Upper lobe of left lung (tissue), 6 donors: ENCODE measurements at regions not wholly inside any gene's neighbourhood (a gene's known extent, or its start where the extent isn't known, plus 50 kb on each side); places are given as distances from the start of the nearest gene placed in this dataset.
A peak's percentile ranks its signal among the peaks of the same experiment; 100 is the strongest.

ENCODE experiments used
- ATAC-seq, 2 donors: fragments of 200-7000 bp; cut with Tn5 transposase; one replicate each; pipeline ENCODE4 v1.9.1; 2022; ENCODE audit warnings: mild to moderate bottlenecking in 2 of 2, moderate library complexity in 2 of 2; ENCODE audit not compliant: low FRiP score in 2 of 2
- DNase-seq, 2 donors: peaks; one replicate each; pipeline ENCODE4 v3.0.0-alpha.2; 2019 to 2020
- H3K27ac ChIP-seq, 4 donors: fragments of 200-600 bp; sonication (generic); one replicate each; pipeline ENCODE4 v1.5.1; 2016 to 2019
- H3K27me3 ChIP-seq, 4 donors: fragments of 200-600 bp; sonication (generic); one replicate each; pipeline ENCODE4 v1.5.1; 2017 to 2019
- H3K36me3 ChIP-seq, 4 donors: fragments of 200-600 bp; sonication (generic); one replicate each; pipeline ENCODE4 v1.5.1; 2016 to 2019
- H3K4me1 ChIP-seq, 4 donors: fragments of 200-600 bp; sonication (generic); one replicate each; pipeline ENCODE4 v1.5.1; 2018 to 2019
- H3K4me3 ChIP-seq, 4 donors: fragments of 200-600 bp; sonication (generic); one replicate each; pipeline ENCODE4 v1.5.1; 2017 to 2019; ENCODE audit warnings: mild to moderate bottlenecking in 2 of 4, moderate library complexity in 1 of 4
- H3K9me3 ChIP-seq, 4 donors: fragments of 200-600 bp; sonication (generic); one replicate each; pipeline ENCODE4 v1.5.1; 2018 to 2019
- EP300 ChIP-seq, 4 donors: sonication (generic); formaldehyde crosslinking; IDR thresholded peaks; one replicate each; pipeline ENCODE4 v1.5.1; 2017; ENCODE audit warnings: antibody characterized with exemption in 4 of 4, control low read depth in 2 of 4
- POLR2A ChIP-seq, 4 donors: fragments of 450-650 bp; IDR thresholded peaks; one replicate each; pipeline ENCODE4 v1.5.1; 2016 to 2017; ENCODE audit warnings: antibody characterized with exemption in 4 of 4, mild to moderate bottlenecking in 2 of 4
- POLR2AphosphoS5 ChIP-seq, 2 donors: sonication (generic); formaldehyde crosslinking; IDR thresholded peaks; one replicate each; pipeline ENCODE4 v1.5.1; 2017; ENCODE audit warnings: antibody characterized with exemption in 2 of 2
- WGBS, 2 donors: methylation state at CpG; one replicate each; pipeline ENCODE4 v1.1.5; 2017 to 2018; 5-methylcytosine and 5-hydroxymethylcytosine counted together
- TF ChIP-seq, protein P1 (sequence below), 6 experiments: fragments of 450-650 bp in 4 of 6; fragments of 200-600 bp in 2 of 6; sonication (generic) in 2 of 6; IDR thresholded peaks; one replicate each; pipeline ENCODE4 v1.5.1; 2016 to 2019; ENCODE audit warnings: antibody characterized with exemption in 6 of 6
- donor health status: DM: no; HTN: no; CAD: no; lungs with moderate emphysema.
- donor health status: DM: no; HTN: yes; CAD: no; lungs with severe emphysema.

GRCh38 chr1:59110271-59110670 is 186.6 kb upstream of the FGGY start:
- Histone ChIP-seq H3K4me1 (peaks cover 0 to 6% (median 0%) of the 10 kb centered on the region in 4 donors), H3K4me3 (no peak overlapping the region), H3K27me3 (no peaks in the 10 kb centered on the region), H3K9me3 (no peaks in the 10 kb centered on the region), H3K36me3 (no peaks in the 10 kb centered on the region), H3K27ac (no peak overlapping the region)
- DNase-seq = no peak
- 90 to 95% methylated on average over 1 of the region's 1 CpG for WGBS, 2 donors
- ATAC-seq = no peak
- TF ChIP-seq, protein P1, sequence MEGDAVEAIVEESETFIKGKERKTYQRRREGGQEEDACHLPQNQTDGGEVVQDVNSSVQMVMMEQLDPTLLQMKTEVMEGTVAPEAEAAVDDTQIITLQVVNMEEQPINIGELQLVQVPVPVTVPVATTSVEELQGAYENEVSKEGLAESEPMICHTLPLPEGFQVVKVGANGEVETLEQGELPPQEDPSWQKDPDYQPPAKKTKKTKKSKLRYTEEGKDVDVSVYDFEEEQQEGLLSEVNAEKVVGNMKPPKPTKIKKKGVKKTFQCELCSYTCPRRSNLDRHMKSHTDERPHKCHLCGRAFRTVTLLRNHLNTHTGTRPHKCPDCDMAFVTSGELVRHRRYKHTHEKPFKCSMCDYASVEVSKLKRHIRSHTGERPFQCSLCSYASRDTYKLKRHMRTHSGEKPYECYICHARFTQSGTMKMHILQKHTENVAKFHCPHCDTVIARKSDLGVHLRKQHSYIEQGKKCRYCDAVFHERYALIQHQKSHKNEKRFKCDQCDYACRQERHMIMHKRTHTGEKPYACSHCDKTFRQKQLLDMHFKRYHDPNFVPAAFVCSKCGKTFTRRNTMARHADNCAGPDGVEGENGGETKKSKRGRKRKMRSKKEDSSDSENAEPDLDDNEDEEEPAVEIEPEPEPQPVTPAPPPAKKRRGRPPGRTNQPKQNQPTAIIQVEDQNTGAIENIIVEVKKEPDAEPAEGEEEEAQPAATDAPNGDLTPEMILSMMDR (IDR thresholded peaks at IDR 0.05) = no peak
- TF ChIP-seq POLR2A (IDR thresholded peaks at IDR 0.05) (no peak), POLR2AphosphoS5 (IDR thresholded peaks at IDR 0.05) (no peak), EP300 (IDR thresholded peaks at IDR 0.05) (no peak)

DNA sequence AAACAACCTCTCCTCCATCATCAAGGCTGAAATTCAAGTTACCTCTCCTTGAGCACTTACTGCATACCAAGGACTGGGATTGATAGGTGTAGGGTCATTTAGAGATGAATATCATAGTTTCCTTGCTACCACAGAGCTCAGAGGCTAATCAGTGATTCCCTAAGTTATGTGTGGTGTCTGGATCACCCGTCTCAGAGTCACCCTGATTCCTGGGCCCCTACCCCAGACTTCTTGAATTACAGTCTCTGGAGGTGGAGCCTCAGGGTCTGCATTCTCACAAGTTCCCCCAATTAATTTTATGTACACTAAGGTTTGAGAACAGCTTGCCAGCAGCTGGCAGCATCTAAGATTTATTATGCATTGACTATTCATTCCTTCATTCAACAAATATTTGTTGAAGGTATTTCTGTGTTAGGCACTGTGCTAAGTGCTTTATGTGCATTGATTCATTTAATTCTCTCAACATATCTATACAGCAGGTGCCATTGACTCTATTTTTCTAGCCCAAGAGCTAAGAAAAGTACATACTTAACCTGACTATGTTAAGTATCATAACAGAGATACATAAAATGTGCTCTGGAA is 182.9 kb upstream of the FGGY start:
- H3K4me3 ChIP-seq = no peak overlapping the region
- no peak overlapping the region for H3K27ac ChIP-seq
- TF ChIP-seq POLR2AphosphoS5 (IDR thresholded peaks at IDR 0.05) = no peak
- no peaks in the 10 kb centered on the region for H3K9me3 ChIP-seq
- 92 to 95% methylated on average over 1 of the region's 1 CpG for WGBS, 2 donors
- DNase-seq (no peak), ATAC-seq (no peak)
- no peaks in the 10 kb centered on the region for H3K27me3 ChIP-seq
- H3K4me1 ChIP-seq = no peaks in the 10 kb centered on the region
- no peaks in the 10 kb centered on the region for H3K36me3 ChIP-seq

GRCh38 chr1:59115865-59116264 is 181.0 kb upstream of the FGGY start:
- no peaks in the 10 kb centered on the region for H3K4me1 ChIP-seq
- no peaks in the 10 kb centered on the region for H3K27me3 ChIP-seq
- TF ChIP-seq EP300 (IDR thresholded peaks at IDR 0.05) (no peak), POLR2AphosphoS5 (IDR thresholded peaks at IDR 0.05) (no peak), POLR2A (IDR thresholded peaks at IDR 0.05) (no peak)
- TF ChIP-seq, protein P1 (IDR thresholded peaks at IDR 0.05) = no peak
- DNase-seq = no peak
- no peaks in the 10 kb centered on the region for H3K9me3 ChIP-seq
- no peak for ATAC-seq
- H3K36me3 ChIP-seq = no peaks in the 10 kb centered on the region
- WGBS, 2 donors = 69 to 86% methylated on average over 2 of the region's 2 CpGs
- H3K27ac ChIP-seq = no peak overlapping the region
- H3K4me3 ChIP-seq = no peak overlapping the region

DNA sequence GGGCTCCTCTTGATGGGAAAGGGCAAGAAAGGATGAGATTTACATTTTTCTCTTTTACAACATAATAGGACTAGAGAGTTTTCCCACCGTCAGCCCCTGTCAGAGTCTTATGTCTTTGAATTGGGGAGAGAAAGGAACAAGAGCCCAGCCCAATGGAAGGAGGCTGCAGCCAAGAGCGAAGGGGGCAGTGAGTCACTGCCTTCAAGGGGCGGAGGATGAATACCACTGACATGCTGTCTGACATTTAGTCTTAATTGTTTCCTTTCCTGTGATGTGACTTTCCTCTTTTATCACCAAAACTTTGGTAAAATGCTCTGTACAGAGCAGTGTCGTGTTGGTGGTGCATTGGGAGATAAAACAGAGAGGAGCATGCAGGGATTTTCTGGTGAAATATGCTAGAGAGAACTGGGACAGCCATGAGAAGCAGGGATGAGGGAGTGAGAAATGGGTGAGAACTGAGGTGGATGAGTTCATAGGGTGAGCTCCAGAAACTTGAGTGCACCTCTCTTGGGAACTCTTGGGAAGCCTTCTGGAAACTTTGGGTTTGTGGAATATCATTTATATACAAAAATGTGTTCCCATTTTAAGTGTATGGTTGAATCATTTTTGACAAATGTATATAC is 179.9 kb upstream of the FGGY start:
- no peak overlapping the region for H3K4me3 ChIP-seq
- no peaks in the 10 kb centered on the region for H3K9me3 ChIP-seq
- WGBS, 2 donors = 81 to 83% methylated on average over 4 of the region's 4 CpGs
- H3K27me3 ChIP-seq = no peaks in the 10 kb centered on the region
- ATAC-seq = peak in 1 of 2 donors; percentile 95
- TF ChIP-seq POLR2A (IDR thresholded peaks at IDR 0.05) = no peak
- TF ChIP-seq POLR2AphosphoS5 (IDR thresholded peaks at IDR 0.05) = no peak
- TF ChIP-seq, protein P1 (IDR thresholded peaks at IDR 0.05) = no peak
- no peak for TF ChIP-seq EP300 (IDR thresholded peaks at IDR 0.05)
- no peaks in the 10 kb centered on the region for H3K4me1 ChIP-seq
- H3K27ac ChIP-seq = no peak overlapping the region
- no peaks in the 10 kb centered on the region for H3K36me3 ChIP-seq
- DNase-seq = no peak

GRCh38 chr1:59122527-59122926 is 174.4 kb upstream of the FGGY start:
- ATAC-seq = no peak
- H3K36me3 ChIP-seq = no peaks in the 10 kb centered on the region
- no peaks in the 10 kb centered on the region for H3K9me3 ChIP-seq
- no peak overlapping the region for H3K4me3 ChIP-seq
- no peaks in the 10 kb centered on the region for H3K27me3 ChIP-seq
- 72 to 79% methylated on average over 5 of the region's 5 CpGs for WGBS, 2 donors
- no peak overlapping the region for H3K27ac ChIP-seq
- H3K4me1 ChIP-seq = no peaks in the 10 kb centered on the region
- no peak for TF ChIP-seq POLR2AphosphoS5 (IDR thresholded peaks at IDR 0.05)
- TF ChIP-seq, protein P1 (IDR thresholded peaks at IDR 0.05) = no peak
- no peak for TF ChIP-seq EP300 (IDR thresholded peaks at IDR 0.05)
- no peak for TF ChIP-seq POLR2A (IDR thresholded peaks at IDR 0.05)
- DNase-seq = no peak
